Putamen (tissue), 1 donor: ENCODE measurements at regions not wholly inside any gene's neighbourhood (a gene's known extent, or its start where the extent isn't known, plus 50 kb on each side); places are given as distances from the start of the nearest gene placed in this dataset.
A peak's percentile ranks its signal among the peaks of the same experiment; 100 is the strongest.
"Not testable (repeated sequence)": the region's sequence is repeated elsewhere in the genome, so short reads cannot be mapped to it uniquely, and the experiment has no call there.

Source experiments
- DNase-seq: peaks from one replicate; pipeline ENCODE4 v3.0.0-alpha.2; 2016; ENCODE audit warnings: low spot score

GRCh38 chr4:171532968-171533367, 280.2 kb upstream of the GALNTL6 start:
- DNase-seq, result no peak

GRCh38 chr4:171524903-171525302, 288.3 kb upstream of the GALNTL6 start:
- no peak for DNase-seq

GRCh38 chr4:171521726-171522125, 291.5 kb upstream of the GALNTL6 start:
- no peak for DNase-seq

GRCh38 chr4:171519457-171519856, 293.7 kb upstream of the GALNTL6 start:
- no peak for DNase-seq

GRCh38 chr4:171517883-171518282, 295.3 kb upstream of the GALNTL6 start:
- DNase-seq, result no peak

GRCh38 chr4:171516694-171517093, 296.5 kb upstream of the GALNTL6 start:
- no peak for DNase-seq

GRCh38 chr4:171484681-171485080, 328.5 kb upstream of the GALNTL6 start:
- DNase-seq, result no peak

- no peak for DNase-seq
Measured at GRCh38 chr4:171478181-171478580, 335.0 kb upstream of the GALNTL6 start.

GRCh38 chr4:171475111-171475510, 338.1 kb upstream of the GALNTL6 start:
- not testable (repeated sequence) for DNase-seq

- no peak for DNase-seq
Measured at GRCh38 chr4:171473155-171473554, 340.0 kb upstream of the GALNTL6 start.

- DNase-seq, result no peak
Measured at GRCh38 chr4:171472230-171472629, 341.0 kb upstream of the GALNTL6 start.

GRCh38 chr4:171464499-171464898, 348.7 kb upstream of the GALNTL6 start:
- no peak for DNase-seq

- no peak for DNase-seq
Measured at GRCh38 chr4:171461191-171461590, 352.0 kb upstream of the GALNTL6 start.

- DNase-seq, result no peak
Measured at GRCh38 chr4:171448919-171449481, 364.2 kb upstream of the GALNTL6 start.

GRCh38 chr4:171448358-171448757, 364.8 kb upstream of the GALNTL6 start:
- no peak for DNase-seq

- DNase-seq, result no peak
Measured at GRCh38 chr4:171441300-171441941, 371.8 kb upstream of the GALNTL6 start.

GRCh38 chr4:171433674-171434073, 379.5 kb upstream of the GALNTL6 start:
- no peak for DNase-seq

- DNase-seq, result no peak
Measured at GRCh38 chr4:171432536-171432935, 380.7 kb upstream of the GALNTL6 start.

- no peak for DNase-seq
Measured at GRCh38 chr4:171430495-171430894, 382.7 kb upstream of the GALNTL6 start.

GRCh38 chr4:171397175-171397574, 416.0 kb upstream of the GALNTL6 start:
- no peak for DNase-seq

- no peak for DNase-seq
Measured at GRCh38 chr4:171390626-171391025, 422.6 kb upstream of the GALNTL6 start.

GRCh38 chr4:171378323-171378722, 434.9 kb upstream of the GALNTL6 start:
- DNase-seq, result peak; percentile 3

- no peak for DNase-seq
Measured at GRCh38 chr4:171376724-171377123, 436.5 kb upstream of the GALNTL6 start.

- DNase-seq, result no peak
Measured at GRCh38 chr4:171353535-171353934, 459.7 kb upstream of the GALNTL6 start.
